IPS DF 6.9 (cell line): ENCODE measurements at regions not wholly inside any gene's neighbourhood (a gene's known extent, or its start where the extent isn't known, plus 50 kb on each side); places are given as distances from the start of the nearest gene placed in this dataset.

Experiments used
- DNase-seq: peaks from one replicate; pipeline ENCODE4 v3.0.0-alpha.2; 2013; ENCODE audit warnings: low read depth, low spot score
- H3K27ac ChIP-seq: one replicate; pipeline ENCODE4 v1.5.1; 2013; ENCODE audit warnings: low read length, control low read depth
- H3K27me3 ChIP-seq: 2 replicates; pipeline ENCODE4 v1.6.1; 2013; ENCODE audit warnings: mild to moderate bottlenecking, low read length; ENCODE audit not compliant: control insufficient read depth, insufficient read depth
- H3K36me3 ChIP-seq: 2 replicates; pipeline ENCODE4 v1.6.1; 2013; ENCODE audit warnings: low read length; ENCODE audit not compliant: control insufficient read depth, insufficient read depth
- H3K4me1 ChIP-seq: 2 replicates; pipeline ENCODE4 v1.6.1; 2013; ENCODE audit warnings: low read length; ENCODE audit not compliant: control insufficient read depth, insufficient read depth
- H3K4me3 ChIP-seq: 2 replicates; pipeline ENCODE4 v1.5.1; 2013; ENCODE audit warnings: mild to moderate bottlenecking, low read length
- H3K9me3 ChIP-seq: 2 replicates; pipeline ENCODE4 v1.6.1; 2013; ENCODE audit warnings: low read length, inconsistent platforms; ENCODE audit not compliant: control insufficient read depth, insufficient read depth
- WGBS: extraction: QIAGEN DNeasy Blood & Tissue Kit; methylation state at CpG from one replicate; pipeline ENCODE4 v1.1.7; 2013; ENCODE audit warnings: mixed read lengths, missing lambda C conversion rate; ENCODE audit not compliant: insufficient read length, insufficient coverage; 5-methylcytosine and 5-hydroxymethylcytosine counted together

- H3K27me3 ChIP-seq, result no peaks in the 10 kb centered on the region
- H3K4me1 ChIP-seq, result no peaks in the 10 kb centered on the region
- WGBS, result no CpG with 5 or more reads among the region's 19 CpGs
- H3K36me3 ChIP-seq, result no peaks in the 10 kb centered on the region
- no peak overlapping the region for H3K27ac ChIP-seq
- H3K4me3 ChIP-seq, result no peak overlapping the region
- no peaks in the 10 kb centered on the region for H3K9me3 ChIP-seq
- DNase-seq, result no peak
Observed at GRCh38 chr1:38551318-38552307, 308.0 kb downstream of the RRAGC start.

DNA sequence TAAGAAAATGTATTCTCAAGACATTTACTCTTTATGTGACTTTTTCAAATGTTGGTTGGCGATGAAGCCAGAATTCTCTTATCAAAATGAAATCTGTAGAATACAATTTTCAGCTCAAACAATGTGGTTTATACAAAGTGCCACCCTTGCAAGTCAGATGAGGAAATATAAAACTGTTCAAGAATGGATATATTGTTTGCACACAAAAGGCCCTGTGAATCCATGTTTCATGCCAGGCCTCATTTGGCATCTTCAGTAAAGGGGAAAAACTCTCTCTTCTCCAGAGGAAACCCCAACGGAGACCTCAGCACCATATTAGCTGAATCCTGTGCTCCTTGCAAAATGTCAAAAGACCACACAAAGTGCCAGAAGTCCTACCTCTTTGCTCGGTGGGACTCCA, 310.4 kb downstream of the RRAGC start:
- Histone ChIP-seq H3K27ac (no peak overlapping the region), H3K4me1 (no peaks in the 10 kb centered on the region), H3K4me3 (no peak overlapping the region), H3K36me3 (no peaks in the 10 kb centered on the region), H3K9me3 (no peaks in the 10 kb centered on the region), H3K27me3 (no peaks in the 10 kb centered on the region)
- DNase-seq, result no peak
- no CpG with 5 or more reads among the region's 3 CpGs for WGBS

DNA sequence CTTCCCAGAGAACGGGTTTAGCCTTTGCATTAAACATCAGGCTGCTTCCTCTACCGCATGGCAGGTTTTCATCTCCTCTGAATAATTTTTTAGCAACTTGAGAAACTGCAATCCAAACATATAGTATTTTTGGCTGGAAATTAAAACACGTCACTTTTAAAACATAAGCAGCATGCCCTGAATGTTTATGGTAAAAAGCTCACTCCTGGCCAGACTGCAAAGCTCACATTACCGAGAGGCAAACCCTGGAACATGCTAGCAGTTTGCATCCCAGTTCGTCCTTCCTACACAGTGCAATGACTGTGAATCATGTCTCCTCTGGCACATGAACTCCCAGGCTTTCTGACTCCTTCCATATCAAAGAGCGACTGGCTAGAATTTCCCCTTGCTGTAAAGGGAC, 312.3 kb downstream of the RRAGC start:
- DNase-seq, result no peak
- H3K27me3 ChIP-seq, result no peaks in the 10 kb centered on the region
- no peaks in the 10 kb centered on the region for H3K9me3 ChIP-seq
- no peak overlapping the region for H3K27ac ChIP-seq
- no CpG with 5 or more reads among the region's 6 CpGs for WGBS
- no peaks in the 10 kb centered on the region for H3K36me3 ChIP-seq
- H3K4me3 ChIP-seq, result no peak overlapping the region
- H3K4me1 ChIP-seq, result no peaks in the 10 kb centered on the region

DNA sequence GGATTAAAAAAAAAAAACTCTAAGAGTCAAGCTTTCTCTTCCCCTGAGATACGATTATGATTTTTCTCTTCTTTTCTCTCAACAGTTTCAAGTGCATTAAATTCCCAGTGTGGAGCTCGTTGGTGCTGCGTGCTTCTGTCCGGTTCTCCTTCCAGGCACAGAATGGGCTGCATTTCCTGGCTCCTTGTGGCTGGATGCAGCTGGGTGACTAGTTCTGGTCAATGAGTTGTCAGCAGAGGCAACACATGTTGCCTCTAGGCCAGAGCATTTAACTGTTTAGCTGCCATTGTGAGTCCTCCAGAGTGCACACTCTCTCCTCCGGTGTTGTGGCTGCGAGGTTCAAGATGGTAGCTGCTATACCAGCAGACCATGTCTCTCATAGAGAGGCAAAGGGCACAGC, 312.9 kb downstream of the RRAGC start:
- whole genome bisulfite sequencing, result no CpG with 5 or more reads among the region's 6 CpGs
- Histone ChIP-seq H3K27me3 (no peaks in the 10 kb centered on the region), H3K9me3 (no peaks in the 10 kb centered on the region), H3K36me3 (no peaks in the 10 kb centered on the region), H3K4me1 (no peaks in the 10 kb centered on the region), H3K4me3 (no peak overlapping the region), H3K27ac (no peak overlapping the region)
- no peak for DNase-seq

GRCh38 chr1:38541223-38541622, 318.3 kb downstream of the RRAGC start:
- no peaks in the 10 kb centered on the region for H3K36me3 ChIP-seq
- H3K9me3 ChIP-seq, result no peaks in the 10 kb centered on the region
- H3K27ac ChIP-seq, result no peak overlapping the region
- H3K4me1 ChIP-seq, result no peaks in the 10 kb centered on the region
- no peak for DNase-seq
- no peaks in the 10 kb centered on the region for H3K27me3 ChIP-seq
- WGBS, result no CpG with 5 or more reads among the region's 4 CpGs
- H3K4me3 ChIP-seq, result no peak overlapping the region

DNA sequence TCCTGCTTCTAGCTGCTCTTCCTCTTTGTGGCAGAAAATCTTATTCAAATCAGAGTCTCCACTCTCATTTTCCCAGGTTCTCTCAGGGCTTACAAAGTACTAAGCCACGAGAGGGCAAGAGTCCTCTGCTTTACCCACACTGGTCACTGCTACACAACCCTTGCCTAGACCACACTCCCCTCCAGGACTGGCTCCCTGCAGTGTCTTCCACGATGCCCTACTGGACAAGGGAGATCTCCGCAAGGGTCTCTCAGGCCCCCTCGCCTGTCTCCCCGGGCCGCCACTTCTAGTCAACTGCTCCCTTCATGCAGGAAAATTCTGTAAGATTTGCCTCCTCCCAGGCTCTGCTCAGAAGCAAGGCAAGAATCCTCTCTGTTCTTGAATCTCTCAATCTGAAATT, 319.6 kb downstream of the RRAGC start:
- DNase-seq, result no peak
- no peak overlapping the region for H3K4me3 ChIP-seq
- H3K27me3 ChIP-seq, result no peaks in the 10 kb centered on the region
- H3K36me3 ChIP-seq, result no peaks in the 10 kb centered on the region
- no peak overlapping the region for H3K27ac ChIP-seq
- no CpG with 5 or more reads among the region's 6 CpGs for WGBS
- H3K9me3 ChIP-seq, result no peaks in the 10 kb centered on the region
- no peaks in the 10 kb centered on the region for H3K4me1 ChIP-seq

DNA sequence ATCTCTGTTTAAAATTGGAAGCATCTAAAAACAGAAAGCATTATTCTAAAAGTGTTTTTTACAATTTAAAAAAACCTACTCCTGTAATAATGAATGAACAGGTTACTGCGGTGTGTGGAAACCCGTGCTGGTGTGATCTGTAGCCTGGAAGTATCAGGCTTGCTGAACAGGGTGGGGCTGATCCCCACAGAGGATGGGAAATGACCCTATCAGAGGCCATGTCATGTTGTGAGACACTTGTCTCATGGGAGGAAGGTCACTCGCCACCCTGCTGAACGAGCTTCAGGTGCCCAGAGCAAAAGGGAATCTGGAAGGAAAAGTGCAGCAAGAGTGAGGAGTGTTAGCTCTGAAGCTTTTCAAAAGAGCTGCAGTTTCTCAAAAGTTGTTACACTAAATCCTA, 320.7 kb downstream of the RRAGC start:
- H3K27ac ChIP-seq, result no peak overlapping the region
- DNase-seq, result no peak
- H3K27me3 ChIP-seq, result no peaks in the 10 kb centered on the region
- H3K36me3 ChIP-seq, result no peaks in the 10 kb centered on the region
- no peaks in the 10 kb centered on the region for H3K4me1 ChIP-seq
- no CpG with 5 or more reads among the region's 4 CpGs for WGBS
- no peak overlapping the region for H3K4me3 ChIP-seq
- H3K9me3 ChIP-seq, result no peaks in the 10 kb centered on the region

GRCh38 chr1:38536089-38536488, 323.5 kb downstream of the RRAGC start:
- no peak for DNase-seq
- H3K27ac ChIP-seq, result no peak overlapping the region

GRCh38 chr1:38534473-38534823, 325.1 kb downstream of the RRAGC start:
- Histone ChIP-seq H3K27me3 (no peaks in the 10 kb centered on the region), H3K4me1 (no peaks in the 10 kb centered on the region), H3K27ac (no peak overlapping the region), H3K9me3 (no peaks in the 10 kb centered on the region), H3K36me3 (no peaks in the 10 kb centered on the region), H3K4me3 (no peak overlapping the region)
- no peak for DNase-seq
- WGBS, result no CpG with 5 or more reads among the region's 7 CpGs

More at GRCh38 chr1:38536089-38536488, 323.5 kb downstream of the RRAGC start:
- Histone ChIP-seq H3K27me3 (no peaks in the 10 kb centered on the region), H3K9me3 (no peaks in the 10 kb centered on the region), H3K4me1 (no peaks in the 10 kb centered on the region), H3K4me3 (no peak overlapping the region), H3K36me3 (no peaks in the 10 kb centered on the region)
- WGBS, result no CpG with 5 or more reads among the region's 4 CpGs

DNA sequence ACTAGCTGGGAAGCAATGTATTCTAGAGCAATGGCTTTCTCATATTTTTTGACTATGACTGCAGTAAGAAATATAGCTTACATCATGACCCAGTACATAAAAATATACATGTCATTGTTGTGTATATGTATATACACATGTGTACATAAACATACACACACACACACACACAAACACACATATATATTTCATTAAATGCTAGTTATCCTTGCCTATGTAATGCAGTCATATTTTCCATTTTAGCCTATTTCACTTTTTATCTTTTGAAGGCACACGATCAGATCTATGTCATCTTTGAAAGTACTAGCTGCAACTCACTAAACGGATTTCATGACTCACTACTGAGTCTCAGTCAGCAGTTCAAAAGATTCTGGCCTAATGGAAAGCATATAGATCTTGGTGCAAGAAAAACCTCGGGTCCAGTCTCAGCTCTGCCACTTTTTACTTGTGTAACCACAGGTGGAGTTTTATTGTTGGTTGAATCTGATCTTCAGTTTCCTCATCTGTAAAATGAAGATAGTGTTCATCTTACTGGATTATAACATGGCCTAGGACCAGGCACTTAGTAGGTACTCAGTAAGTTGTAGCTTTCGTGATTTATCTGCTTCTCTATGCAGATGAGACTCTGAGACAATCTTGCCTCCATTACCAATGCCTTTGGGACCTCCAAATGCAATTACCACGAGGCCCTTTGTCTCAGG, 325.6 kb downstream of the RRAGC start:
- DNase-seq, result no peak
- no peaks in the 10 kb centered on the region for H3K27me3 ChIP-seq
- no peaks in the 10 kb centered on the region for H3K9me3 ChIP-seq
- WGBS, result no CpG with 5 or more reads among the region's 5 CpGs
- H3K27ac ChIP-seq, result no peak overlapping the region
- no peak overlapping the region for H3K4me3 ChIP-seq
- no peaks in the 10 kb centered on the region for H3K4me1 ChIP-seq
- H3K36me3 ChIP-seq, result no peaks in the 10 kb centered on the region
